HS-5 (cell line): ENCODE measurements at regions not wholly inside any gene's neighbourhood (a gene's known extent, or its start where the extent isn't known, plus 50 kb on each side); places are given as distances from the start of the nearest gene placed in this dataset.

ENCODE experiments used
- DNase-seq: peaks from one replicate; pipeline ENCODE4 v3.0.0-alpha.2; 2012; ENCODE audit warnings: low read depth

DNA sequence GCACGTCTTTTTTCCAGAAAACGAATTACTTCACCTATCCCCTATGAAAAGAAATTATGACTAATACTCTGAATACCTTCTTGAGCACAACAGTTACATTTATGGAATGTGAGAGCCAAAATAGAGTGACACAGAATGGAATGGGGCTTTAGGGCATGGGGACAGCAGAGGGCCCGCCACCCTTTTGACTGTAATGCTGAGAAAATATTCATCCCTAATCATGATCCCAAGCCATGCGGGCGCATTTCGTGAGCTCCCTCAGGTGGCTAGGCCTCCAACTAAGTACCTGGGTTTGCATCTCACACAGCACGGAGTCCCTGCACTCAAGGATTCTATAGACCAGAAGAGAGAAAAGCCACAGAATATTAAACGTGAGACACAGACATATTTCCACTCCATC lies 212.6 kb downstream of the SOD2 start:
- DNase-seq, result no peak

DNA sequence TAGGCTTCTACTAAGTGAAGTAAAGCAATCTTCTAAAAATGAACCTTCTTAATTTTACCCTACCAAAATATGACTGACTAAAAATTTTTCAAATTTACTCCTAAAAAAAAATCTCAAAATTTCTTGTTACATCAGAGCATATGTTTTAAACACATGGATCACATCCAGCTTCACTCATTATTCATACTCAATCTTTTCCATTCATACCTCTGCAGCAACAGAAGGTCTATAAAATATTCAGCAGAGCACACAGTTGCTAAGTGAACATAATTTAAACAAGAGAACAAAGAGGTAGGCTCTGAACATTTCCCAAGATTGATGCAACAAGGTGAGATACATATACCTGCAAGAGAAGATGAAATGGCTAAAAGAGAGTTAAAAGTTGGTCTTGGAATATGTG lies 213.9 kb downstream of the SOD2 start:
- no peak for DNase-seq

DNA sequence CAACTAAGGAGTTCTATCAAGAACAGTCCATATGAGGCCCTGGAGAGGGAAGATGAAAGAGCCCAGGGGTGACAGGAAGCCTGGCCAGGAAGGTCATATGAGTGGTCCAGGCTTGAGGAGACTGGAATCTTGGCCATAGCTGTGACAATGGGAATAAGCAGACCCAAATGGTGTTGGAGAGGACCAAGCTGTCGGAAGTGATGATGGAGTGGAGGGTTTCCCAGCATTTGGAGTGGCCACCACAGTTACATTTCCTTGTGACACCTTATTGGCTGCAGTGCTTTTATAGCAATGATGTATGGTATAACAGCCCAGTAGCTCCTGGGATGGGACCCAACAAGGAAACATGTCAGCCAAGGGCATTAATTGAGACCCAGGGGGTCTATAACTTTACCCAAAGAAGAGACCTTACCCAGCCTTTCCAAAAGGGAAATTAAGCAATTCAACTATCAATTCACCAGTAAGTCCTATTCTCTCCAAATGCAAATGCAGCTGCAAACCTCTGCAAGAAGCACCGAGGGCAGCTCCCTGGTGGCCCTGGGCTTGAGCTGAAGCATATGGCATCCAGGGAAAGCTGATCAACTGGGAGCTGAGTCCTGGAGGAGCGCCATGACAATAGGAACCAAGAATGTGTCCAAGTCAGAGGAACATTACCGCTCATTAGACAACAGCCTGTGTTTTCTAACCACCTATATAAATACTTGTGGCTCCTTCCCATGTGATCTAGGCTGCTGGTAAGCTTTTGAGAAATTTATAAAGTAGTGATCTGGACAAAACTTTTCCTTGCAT lies 219.4 kb downstream of the SOD2 start:
- no peak for DNase-seq

DNA sequence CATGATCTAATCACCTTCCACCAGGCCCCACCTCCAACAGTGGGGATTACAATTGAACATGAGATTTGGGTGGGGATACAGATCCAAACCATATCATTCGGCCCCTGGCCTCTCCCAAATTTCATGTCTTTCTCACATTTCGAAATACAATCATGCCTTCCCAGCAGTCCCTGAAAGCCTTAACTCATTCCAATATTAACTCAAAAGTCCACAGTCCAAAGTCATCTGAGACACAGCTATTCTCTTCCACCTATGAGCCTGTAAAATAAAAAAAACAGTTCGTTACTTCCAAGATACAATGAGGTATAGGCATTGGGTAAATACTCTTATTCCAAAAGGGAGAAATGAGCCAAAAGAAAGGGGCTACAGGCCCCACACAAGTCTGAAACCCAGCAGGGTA lies 222.6 kb downstream of the SOD2 start:
- no peak for DNase-seq

DNA sequence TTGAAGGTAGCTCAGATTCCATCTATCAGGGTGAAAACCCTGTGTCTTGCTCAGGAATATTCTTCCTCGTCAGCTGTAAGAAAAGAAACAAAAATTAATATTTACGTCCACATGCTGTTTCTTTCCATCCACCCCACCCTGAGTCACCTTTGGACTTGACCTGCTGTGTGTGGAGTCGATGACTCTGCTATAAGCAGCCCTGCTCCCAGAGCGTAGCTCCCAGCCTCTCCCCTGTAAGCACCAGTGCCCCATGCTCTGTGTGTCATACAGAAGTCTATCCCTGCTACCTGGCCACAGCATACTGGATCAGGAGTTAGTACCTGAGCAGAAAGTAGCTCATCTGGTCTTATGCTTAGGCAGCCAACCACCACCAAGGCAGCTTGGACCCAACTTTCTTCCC lies 223.6 kb downstream of the SOD2 start:
- DNase-seq, result no peak

DNA sequence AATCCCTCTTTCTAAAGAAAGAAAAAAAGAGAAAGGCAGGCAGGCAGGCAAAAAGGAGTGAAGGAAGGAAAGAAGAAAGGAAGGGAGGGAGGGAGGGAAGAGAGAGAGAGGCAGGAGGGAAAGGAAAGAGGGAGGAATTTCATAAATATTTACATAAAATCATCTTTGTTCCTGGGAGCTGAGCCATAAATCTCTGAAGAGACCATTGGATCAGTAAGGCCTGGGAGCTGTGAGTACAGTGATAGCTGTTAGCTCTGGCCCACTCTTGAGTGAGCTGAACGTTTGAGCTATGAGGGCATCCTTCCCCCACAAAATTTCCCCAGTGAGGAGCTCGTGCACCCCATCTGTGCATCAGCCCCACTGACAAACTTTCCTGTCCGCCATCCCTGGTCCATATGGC lies 224.0 kb downstream of the SOD2 start:
- no peak for DNase-seq

DNA sequence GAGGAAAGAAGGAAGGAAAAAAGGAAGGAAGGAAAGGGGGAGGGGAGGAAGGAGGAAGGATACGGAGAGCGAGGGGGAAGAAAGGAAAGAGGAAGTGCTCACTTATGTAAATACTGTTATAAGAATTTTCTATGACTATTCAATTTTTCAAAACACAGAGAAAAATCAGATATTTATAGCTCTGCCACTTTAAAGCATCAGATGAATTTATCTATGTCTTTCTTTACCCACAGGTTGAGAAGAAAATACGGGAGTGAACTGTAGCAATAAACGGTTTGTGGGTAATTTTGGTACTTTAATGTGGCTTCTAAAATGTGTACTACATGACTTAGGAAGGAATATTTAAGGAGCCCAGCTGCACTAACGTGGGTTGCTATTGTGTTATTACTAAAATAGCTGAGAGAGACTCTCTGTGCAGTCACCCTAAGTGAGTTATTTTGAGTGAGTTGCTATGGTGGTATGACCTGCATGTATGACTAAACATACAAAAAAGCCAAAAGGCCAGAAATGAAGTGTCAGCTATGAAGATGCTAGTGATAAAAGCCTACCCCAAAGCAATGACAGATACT lies 225.5 kb downstream of the SOD2 start:
- no peak for DNase-seq

DNA sequence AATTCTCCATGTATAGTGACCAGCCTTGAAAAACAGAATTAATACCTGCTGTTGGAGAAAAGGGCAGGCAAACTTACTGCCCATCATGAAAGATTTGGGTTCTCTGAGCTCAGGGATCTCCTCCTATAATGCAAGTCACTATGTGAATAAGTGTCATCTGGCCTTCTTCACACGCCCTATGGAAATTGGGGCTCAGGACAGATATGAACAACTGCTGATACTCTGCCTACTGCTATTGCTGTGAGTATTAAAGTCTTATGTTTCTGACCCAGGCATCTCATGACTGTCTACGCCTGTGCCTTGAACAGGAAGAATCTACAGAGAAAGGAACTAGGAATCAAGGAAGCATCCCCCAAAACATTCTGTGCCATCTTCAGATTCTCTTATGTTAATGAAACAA lies 226.1 kb downstream of the SOD2 start:
- DNase-seq, result no peak

DNA sequence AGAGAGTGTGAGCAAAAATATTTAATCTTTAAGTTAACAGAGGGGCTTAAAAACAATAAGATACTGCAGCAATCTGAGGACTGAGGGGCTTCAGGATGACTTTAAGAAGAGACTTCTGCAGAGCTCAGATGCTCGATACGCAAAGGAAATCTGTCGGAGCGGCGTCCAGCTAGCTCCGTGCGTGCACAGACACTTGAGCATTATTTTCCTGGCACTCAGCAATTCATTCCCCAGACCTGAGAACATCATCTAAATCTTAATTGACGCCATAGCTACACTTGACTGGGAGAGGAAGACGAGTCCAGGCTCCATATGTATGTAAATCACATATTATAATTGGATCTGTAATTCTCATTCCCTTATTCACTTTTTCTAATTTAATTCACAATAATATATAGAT lies 228.2 kb downstream of the SOD2 start:
- no peak for DNase-seq

DNA sequence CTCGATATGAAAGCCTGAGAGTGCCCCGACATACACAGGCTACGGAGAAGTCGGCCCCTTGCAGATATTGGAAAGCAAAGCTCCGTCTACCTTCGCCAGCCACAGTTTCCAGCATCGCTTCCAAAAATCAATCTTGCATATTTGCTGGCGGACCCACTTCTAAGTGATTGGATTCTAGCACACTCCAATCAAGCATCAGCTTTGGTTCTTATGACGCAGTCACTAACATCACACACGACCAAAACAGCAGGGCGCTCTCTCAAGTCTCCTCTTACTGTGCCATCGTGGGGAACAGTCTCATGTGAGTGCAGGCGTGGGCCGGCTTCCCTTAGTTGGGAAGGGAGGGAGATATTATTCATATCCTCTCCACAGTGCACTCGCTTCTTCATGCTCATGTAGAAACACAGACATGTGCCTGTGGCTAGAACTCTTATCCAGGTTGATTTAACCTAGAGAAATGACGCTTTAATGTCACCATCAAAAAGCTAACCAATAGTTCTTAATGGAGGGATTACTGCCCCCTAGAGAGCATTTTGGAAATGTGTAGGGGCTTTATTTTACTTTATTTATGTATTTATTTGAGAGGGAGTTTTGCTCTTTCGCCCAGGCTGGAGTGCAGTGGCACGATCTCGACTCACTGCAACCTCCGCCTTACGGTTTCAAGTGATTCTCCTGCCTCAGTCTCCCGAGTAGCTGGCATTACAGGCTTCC lies 229.8 kb downstream of the SOD2 start:
- DNase-seq, result no peak

DNA sequence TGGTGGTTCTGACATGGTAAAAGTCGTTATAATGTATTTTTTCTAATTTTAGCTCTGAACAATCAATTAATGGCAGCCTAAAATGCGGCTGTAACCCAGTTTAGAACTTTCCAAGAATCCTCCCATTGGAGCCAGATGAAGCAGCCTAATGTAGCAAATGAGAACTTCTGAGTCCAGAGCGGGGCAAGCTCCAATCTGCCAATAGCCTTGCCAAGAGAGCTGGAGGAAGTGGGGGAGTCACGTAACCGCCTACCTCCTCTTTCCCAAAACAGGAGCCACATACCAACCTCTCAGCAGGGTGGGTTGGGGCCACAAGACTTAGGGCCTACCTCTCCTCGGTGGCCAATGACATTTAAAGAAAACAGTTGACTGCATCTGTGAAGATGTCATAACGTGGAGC lies 230.6 kb downstream of the SOD2 start:
- DNase-seq, result no peak

DNA sequence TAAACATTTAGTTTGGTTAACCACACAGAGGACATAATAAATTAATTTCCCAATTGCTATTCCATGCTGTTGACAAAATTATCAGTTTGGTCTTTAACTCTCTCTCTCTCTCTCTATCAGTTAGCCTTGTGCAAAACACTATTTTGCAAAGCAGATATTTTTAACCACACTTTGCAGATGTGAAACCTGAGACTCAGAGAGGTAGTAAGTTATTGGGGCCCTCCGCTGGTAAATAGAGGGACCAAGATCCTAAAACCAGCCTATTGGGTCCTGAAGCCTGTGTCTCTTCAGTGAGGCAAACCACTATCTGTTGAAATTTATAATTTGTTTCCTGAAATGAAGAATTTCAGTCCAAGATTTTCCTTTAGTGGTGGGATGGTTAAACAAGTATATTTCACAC lies 231.0 kb downstream of the SOD2 start:
- no peak for DNase-seq

DNA sequence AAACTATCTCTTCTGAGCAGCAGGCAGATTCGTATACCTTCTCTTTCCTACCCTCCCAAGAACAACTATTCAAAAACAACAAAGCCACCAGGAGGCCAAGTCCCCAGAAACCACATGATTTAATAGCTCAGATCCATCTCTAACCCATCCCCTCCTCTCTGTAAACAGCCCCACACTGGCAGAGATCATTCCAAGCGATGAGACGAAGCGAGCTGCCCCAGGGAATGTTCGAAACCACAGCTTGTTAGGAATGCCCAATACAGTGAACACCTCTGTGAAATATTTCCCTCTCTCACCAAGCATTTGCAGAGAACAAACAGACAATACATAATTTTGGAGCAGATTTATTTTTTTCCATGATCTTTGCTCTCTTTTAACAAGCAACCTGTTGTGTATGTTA lies 231.8 kb downstream of the SOD2 start:
- DNase-seq, result no peak

DNA sequence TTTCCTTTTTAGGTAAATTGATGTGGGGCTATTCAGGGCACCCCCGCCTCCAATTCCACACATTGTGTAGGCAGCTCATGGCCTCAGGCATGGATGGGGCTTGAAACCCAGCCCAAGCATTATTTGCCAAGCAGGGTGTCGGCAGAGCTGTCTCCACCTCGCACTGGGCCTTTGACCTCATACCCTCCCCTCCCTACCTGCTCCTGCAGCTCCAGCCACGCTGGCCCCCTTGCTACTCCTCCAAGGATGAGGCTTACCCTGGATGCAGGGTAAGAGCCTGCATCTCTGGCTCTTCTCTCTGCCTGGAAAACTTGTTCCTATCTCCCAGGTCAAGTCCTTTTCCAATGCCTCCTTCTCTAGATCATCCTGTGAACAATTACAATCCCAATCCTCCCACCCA lies 232.6 kb downstream of the SOD2 start:
- DNase-seq, result no peak

DNA sequence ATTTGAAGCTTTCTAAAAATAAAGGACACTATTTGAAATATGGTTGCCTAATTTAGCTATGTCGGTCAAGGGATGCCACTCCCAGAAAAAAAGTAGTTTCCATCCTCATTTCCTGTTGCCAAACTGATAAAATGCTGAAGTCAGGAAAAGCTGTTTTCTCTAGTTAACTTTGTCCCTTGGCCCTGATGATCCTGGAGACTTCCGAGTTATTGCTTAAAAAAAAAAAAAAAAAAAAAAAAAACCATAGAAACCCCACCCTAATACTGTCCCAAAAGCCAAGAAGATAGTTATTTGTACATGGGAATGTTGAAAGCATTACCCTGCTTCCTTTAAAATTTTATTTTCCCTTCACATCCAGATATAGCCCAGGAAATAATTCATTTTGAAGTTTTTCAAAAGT lies 236.7 kb downstream of the SOD2 start:
- DNase-seq, result no peak

DNA sequence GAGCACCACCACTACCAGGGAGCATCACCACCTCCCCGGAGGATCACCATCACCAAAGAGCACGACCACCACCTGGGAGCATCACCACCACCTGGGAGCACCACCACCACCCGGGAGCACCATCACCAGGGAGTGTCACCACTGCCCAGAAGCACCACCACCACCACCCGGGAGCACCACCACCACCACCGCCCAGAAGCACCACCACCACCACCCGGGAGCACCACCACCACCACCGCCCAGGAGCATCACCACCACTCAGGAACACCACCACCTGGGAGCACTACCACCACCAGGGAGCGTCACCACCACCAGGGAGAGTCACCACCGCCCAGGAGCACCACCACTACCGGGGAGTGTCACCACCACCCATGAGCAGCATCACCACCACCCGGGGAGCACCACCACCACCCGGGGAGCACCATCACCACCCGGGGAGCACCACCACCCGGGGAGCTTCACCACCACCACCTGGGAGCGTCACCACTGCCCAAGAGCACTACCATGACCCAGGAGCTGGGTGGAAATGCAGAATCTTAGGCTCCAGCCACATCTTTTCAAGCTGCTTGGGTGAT lies 237.3 kb downstream of the SOD2 start:
- DNase-seq, result no peak

DNA sequence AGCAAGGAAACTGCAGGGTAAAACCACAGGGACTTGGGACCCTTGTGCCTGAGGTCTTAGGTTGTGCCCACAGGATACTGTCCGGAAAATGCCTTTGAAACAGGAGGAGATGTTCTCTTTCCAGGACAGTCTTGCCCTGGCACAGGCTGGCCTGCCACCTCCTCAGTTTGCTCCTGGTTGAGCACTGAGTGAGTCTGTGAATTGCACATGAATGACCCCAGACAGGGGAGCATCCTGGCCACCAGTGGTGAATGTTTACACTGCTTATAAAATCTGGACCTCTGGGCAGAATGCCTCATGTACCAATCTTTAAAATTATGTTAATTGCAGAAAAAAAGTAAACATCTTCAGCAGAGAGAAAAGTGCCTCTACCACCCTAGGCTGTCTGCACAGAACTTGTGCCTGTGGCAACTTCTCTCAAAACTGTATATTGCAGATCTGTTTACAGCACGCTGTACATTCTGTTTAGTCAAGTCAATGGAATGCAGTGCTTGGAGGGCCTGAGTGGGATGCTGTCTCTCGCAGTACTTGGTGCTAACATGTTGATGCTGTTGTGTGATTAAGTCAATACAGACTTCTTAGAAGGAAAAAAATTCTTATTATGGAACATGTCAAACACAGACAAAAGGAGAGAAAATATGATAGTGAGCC lies 242.1 kb downstream of the SOD2 start:
- DNase-seq, result peak; percentile 24

DNA sequence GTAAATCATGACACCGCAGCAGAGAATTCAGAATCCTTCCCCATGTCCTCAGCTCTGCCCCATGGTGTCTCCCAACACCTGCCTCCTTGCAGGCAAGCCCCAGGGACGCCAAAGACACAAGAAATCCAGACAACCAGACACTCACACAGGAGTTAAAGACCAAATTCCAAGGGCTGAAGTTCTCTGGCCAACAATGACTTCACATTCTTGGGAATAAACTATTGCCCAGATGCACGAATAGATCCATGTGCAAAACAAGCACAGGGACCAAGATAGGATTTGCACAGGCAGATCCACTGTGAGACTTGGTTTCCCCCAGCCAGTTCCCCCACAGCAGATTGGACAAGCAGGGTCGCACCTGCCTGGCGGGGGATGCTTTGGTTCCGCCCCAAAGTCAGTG lies 246.7 kb downstream of the SOD2 start:
- DNase-seq, result no peak

DNA sequence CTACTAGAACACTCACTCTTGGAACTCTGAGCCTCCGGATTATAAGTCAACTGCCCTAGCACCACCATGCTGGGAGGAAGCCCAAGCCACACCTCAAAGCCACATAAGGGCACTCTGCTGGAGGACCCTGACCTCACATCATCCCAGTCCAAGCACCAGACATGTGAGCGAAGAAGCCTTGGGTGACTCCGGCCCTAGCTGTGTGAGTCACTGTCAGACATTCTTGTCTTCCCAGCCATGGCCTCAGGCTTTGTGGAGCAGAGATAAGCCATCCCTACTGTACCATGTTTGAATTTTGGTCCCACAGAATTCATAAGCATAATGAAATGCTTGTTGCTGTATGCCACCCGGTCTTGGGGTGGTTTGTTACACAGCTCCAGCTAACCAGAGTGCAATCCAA lies 247.7 kb downstream of the SOD2 start:
- DNase-seq, result no peak

DNA sequence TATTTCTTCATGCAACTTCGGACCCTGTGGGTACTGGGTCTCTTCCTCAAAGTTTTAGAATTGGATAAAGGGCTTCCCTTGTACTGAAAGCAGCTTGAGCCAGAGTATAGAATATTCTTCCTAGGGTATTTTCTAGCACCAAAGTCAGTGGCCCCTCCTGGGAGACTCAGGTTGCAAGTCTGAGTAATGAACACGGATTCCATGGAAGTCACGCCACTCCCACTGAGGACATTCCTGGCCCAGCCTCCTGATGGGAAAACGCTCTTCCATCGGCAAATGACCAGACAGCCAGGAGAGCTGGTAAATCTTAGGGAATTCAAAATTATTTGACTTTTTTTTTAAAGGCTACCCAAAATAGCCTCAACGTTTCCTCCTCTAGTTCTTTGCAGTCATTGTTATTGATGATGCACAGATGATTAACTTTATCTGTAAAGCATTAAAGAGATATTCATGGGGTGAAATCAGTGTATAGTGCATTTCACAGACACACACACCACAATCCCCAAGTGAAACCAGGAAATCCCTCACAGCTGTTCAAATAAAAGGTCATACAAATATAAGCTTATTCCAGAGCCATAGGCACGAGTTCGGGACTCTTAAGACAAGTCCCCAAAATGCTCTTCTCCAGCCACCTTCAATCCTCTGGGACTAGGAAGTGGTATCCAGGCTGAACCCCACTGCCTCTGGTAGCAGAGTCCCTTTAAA lies 248.8 kb downstream of the SOD2 start:
- DNase-seq, result no peak

DNA sequence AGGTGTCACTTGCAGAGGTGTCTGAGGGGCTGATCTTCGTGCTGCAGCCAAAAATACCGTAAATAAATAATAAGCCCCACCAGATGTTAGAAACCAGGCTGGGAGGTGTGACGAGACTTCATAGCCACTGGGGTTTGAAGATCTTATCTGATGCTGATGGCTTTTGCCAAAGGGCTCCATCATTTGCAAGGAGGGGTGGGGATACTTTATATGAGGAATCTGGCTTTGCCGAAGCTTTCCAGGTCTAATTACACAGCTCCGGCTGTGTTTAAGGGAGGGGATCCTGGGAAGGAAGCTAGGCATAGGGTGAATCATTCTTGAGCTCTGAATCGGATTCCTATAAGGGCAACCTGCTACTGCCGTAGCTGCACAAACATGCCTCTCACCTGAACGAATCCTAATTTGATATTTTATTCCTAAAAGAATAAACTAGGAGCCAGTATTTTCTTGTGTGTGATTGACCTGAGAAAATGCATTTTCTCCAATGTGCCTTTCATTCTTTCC lies 249.6 kb downstream of the SOD2 start:
- DNase-seq, result no peak

DNA sequence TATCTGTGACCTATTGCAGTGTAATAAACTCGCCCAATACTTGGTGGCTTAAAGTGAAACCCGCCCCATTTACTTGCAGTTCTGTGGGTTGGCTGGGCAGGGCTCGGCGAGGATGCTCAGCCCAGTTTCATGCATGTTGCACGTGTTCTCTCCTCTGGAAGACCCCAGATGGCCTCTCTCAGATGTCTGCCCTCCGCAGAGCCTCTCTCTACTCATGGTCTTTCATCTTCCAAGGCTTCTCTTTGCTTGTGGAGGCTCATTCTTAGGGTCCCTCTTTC lies 251.4 kb downstream of the SOD2 start:
- DNase-seq, result no peak
